ENCODE measurements at regions not wholly inside any gene's neighbourhood (a gene's known extent, or its start where the extent isn't known, plus 50 kb on each side); places are given as distances from the start of the nearest gene placed in this dataset.

GRCh38 chr10:43899224-43899959, 250.7 kb upstream of the ZNF32 start:
- no peak for DNase-seq (ENCODE audit: low read depth)

GRCh38 chr10:43898592-43898991, 249.9 kb upstream of the ZNF32 start:
- no peak for DNase-seq (ENCODE audit: low read depth)

GRCh38 chr10:43897765-43898419, 249.2 kb upstream of the ZNF32 start:
- DNase-seq (ENCODE audit: low read depth), result no peak

GRCh38 chr10:43892062-43892770, 243.5 kb upstream of the ZNF32 start:
- DNase-seq (ENCODE audit: low read depth), result no peak

GRCh38 chr10:43891241-43891640, 242.6 kb upstream of the ZNF32 start:
- DNase-seq (ENCODE audit: low read depth), result no peak

GRCh38 chr10:43890124-43890523, 241.4 kb upstream of the ZNF32 start:
- DNase-seq (ENCODE audit: low read depth), result peak; percentile 53

GRCh38 chr10:43888586-43888985, 239.9 kb upstream of the ZNF32 start:
- DNase-seq (ENCODE audit: low read depth), result peak; percentile 78

- DNase-seq (ENCODE audit: low read depth), result no peak
These were observed 237.2 kb upstream of the ZNF32 start for GRCh38 chr10:43885842-43886241.

GRCh38 chr10:43885252-43885651, 236.6 kb upstream of the ZNF32 start:
- no peak for DNase-seq (ENCODE audit: low read depth)

- no peak for DNase-seq (ENCODE audit: low read depth)
These were observed 235.9 kb upstream of the ZNF32 start for GRCh38 chr10:43884501-43885105.

GRCh38 chr10:43882711-43883110, 234.0 kb upstream of the ZNF32 start:
- no peak for DNase-seq (ENCODE audit: low read depth)

GRCh38 chr10:43881657-43882056, 233.0 kb upstream of the ZNF32 start:
- no peak for DNase-seq (ENCODE audit: low read depth)

- DNase-seq (ENCODE audit: low read depth), result no peak
These were observed 231.5 kb upstream of the ZNF32 start for GRCh38 chr10:43880160-43880559.

- DNase-seq (ENCODE audit: low read depth), result no peak
These were observed 231.1 kb upstream of the ZNF32 start for GRCh38 chr10:43879742-43880141.

- DNase-seq (ENCODE audit: low read depth), result no peak
These were observed 230.5 kb upstream of the ZNF32 start for GRCh38 chr10:43879162-43879561.

GRCh38 chr10:43878386-43878785, 229.7 kb upstream of the ZNF32 start:
- DNase-seq (ENCODE audit: low read depth), result no peak

GRCh38 chr10:43876976-43877375, 228.3 kb upstream of the ZNF32 start:
- DNase-seq (ENCODE audit: low read depth), result no peak

- no peak for DNase-seq (ENCODE audit: low read depth)
These were observed 226.3 kb upstream of the ZNF32 start for GRCh38 chr10:43874984-43875383.

- DNase-seq (ENCODE audit: low read depth), result no peak
These were observed 225.0 kb upstream of the ZNF32 start for GRCh38 chr10:43873717-43874116.

- DNase-seq (ENCODE audit: low read depth), result no peak
These were observed 224.0 kb upstream of the ZNF32 start for GRCh38 chr10:43872644-43873043.

GRCh38 chr10:43871545-43871944, 222.9 kb upstream of the ZNF32 start:
- no peak for DNase-seq (ENCODE audit: low read depth)

GRCh38 chr10:43870968-43871439, 222.3 kb upstream of the ZNF32 start:
- DNase-seq (ENCODE audit: low read depth), result no peak
